GM19023 (cell line): ENCODE measurements at regions not wholly inside any gene's neighbourhood (a gene's known extent, or its start where the extent isn't known, plus 50 kb on each side); places are given as distances from the start of the nearest gene placed in this dataset.

ENCODE experiments used
- ATAC-seq: cut with Tn5 transposase; IDR thresholded peaks from one replicate; pipeline ENCODE4 v1.9.1; 2021; ENCODE audit warnings: mild to moderate bottlenecking, moderate library complexity; ENCODE audit not compliant: unreplicated experiment

DNA sequence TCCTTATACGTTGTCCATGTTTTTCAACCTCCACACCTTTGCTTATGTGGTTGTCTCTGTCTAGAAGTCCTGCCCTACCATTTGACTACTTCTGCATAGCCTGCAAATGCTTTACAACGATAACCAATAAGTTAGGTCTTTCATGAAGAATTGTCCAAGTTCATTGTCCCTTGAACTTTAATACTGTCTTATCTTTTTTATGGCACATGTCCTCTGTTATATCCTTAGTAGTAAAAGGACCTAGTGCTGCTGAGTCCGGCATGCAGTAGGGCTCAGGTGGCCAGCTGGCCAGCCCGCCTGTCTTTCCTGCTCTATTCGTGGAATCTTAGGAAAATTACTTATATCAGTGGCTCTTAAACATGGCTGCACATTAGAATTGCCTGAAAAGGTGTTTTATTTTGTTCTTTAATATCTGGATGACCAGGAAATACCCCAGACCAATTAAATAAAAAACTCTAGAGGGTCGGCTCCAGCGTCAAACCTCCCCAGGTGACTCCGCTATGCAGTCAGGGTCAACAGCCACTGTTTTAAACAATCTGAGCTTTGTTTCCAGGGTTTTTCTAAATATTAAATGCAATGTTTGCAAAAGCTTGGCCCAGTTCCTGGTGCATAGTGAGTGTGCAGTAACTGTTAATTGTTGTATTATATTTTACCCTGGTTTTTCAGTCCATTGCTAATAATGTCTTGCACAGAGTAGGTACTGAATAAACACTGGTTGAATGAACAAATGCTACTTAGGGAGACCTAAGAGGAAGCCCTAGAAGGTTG, 64.6 kb upstream of the SESN3 start:
- ATAC-seq, result no peak

DNA sequence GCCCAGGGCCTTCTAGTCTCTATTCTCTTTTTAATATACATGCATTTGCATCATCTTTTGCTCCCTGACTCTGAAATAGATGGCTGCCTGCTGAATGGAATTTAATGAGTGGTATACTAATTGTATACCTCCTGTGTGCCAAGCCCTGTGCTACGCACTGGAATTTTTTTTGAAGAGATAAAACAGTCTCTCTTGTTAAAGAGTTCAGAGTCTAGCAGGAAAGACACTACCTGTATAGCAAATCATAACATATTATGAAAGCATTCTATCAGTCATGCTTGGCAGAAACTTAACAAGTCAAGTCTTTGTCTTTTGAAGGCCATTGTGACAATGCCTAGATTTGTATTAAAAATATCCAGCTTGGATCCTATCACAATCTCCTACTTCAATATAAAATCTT, 63.7 kb upstream of the SESN3 start:
- ATAC-seq, result no peak

DNA sequence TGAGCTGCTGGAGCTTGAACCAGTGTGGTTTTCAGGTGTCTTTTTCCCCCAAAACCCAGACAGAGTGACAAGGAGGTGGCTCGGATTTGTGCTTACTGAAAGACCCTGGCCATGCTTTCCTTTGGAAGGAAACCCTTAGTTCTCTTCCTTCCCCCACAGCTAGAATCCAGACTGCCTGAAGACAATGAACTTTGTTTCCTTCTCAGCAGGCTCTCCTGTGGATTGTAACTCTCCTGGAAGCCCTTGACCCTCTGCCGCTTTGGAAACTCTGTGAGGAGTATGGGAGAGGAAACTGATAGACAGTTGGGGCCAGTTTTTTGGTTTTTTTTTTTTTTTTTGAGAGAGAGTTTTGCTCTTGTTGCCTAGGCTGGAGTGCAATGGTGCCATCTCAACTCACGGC, 62.1 kb upstream of the SESN3 start:
- no peak for ATAC-seq

DNA sequence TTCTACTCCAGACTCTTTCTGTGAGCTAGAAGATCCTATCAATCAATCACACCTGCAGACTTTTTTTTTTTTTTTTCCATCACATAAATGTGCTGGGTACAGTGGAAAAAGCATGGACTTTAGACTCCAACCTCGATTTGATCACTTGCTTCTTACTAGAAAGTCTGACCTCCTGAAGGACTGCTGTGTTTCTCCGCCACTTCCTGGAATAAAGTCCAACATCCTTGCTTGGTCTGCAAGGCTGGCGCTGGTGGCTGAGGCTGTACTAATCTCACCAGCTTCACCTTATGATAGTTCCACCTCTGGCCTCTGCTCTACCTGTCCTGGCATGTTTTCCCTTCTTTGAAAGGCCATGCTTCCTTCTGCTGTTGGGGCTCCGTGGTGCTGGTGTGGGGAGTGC, 60.9 kb upstream of the SESN3 start:
- no peak for ATAC-seq

DNA sequence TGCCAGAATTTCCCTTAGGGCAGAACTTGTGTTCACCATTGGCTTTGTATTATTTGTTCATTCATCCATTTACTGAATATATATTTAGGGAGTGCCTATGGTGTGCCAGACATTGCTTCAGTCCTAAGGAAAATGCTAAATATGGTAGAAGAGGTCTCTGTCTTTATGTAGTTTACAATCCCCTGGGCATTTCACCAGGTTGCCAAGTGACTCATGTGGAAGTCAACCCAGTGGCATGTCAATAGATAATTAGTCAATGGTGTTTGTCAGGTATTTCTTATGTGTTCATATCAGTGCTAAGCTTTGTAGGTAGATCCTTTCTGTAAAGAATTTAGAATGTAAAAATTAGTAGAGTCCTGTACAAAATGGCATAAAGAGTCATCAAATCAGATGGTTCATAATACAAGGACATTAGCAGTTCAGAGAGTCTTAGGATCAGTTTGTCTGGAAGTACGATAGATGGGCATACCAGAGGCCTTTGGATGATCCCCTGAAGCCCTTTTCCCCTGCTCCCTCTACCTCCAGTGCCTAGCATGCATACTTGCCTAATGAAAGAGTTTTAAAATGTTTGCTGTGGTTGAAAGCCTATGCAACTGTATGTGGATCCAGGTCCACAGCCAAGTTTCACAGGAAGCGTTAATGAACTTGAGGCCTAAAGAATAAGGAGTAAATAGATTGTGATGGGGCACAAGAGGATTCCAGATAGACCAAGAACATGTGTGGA, 58.5 kb upstream of the SESN3 start:
- ATAC-seq, result no peak

DNA sequence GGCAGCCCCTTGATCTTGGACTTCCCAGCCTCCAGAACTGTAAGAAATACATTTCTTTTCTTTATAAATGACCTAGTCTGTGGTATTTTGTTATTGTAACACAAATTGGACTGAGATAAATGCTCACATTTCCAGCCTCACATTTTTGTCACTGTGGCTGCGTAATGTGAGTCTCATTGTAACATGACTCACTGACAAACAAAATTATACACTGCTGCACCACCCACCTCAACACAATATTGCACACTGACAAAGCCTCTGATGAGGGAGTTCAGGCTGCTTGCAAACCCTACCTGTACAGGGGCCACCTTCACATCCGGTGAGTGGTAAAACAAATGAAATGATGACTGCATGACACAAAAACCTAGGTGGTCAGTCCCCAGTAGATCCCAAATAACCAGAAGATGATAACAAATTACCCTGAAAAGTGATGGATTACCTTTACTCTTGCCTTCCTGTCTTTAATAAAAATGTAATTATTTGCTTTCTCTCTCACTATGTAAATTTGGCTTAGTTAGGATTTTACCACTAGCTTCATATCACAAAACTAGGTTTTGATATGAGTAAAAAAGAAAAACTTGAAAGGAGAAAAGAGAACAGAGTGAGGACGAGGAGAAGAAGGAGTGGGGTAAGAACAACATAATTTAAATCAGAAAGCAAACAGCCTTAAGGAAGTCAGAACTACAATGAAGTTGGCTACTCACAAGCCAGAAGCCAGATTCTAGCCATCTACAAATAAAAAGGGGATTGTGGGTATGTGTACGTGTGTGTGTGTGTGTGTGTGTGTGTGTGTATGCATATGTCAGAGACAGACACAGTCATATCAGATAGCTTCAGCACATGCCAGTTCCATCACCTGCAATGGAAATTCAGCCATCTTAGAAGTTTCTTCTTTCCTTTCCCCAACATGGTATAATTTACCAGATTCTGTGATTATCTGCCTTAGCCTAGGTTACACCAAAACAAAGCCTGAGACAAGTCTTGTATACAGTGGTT, 53.4 kb upstream of the SESN3 start:
- no peak for ATAC-seq

DNA sequence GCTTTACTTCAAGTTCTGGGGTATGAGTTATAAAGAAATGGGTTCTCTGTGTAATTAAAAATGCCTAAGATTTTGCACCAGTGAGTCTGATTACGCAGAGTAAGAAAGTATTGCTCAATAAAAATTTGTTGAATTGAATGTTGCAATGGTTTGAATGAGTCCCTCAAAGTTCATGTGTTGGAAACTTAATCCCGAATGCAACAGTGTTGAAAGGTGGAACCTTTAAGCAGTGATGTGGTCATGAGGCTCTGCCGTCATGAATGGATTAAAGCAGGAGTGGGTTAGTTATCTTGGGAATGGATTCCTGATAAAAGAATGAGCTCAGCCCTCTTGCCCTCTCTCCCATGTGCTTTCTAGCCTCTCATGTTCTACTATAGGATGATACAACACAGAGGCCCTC, 52.6 kb upstream of the SESN3 start:
- no peak for ATAC-seq

DNA sequence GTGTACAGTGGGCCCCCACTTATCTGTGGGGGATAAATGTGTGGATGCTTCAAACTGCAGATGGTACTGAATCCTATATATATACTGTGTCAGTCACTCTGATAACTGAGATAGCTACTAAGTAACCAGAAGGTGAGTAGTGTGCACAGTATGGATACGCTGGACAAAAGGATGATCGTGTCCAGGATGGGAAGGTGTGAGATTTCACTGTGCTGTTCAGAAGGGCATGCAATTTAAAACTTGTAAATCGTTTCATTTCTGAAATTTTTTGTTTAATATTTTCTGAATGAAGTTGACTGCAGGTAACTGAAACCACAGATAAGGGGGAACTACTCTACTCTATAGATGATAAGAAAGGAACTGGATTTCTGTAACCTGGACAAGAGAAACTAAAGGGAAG, 52.1 kb upstream of the SESN3 start:
- no peak for ATAC-seq

DNA sequence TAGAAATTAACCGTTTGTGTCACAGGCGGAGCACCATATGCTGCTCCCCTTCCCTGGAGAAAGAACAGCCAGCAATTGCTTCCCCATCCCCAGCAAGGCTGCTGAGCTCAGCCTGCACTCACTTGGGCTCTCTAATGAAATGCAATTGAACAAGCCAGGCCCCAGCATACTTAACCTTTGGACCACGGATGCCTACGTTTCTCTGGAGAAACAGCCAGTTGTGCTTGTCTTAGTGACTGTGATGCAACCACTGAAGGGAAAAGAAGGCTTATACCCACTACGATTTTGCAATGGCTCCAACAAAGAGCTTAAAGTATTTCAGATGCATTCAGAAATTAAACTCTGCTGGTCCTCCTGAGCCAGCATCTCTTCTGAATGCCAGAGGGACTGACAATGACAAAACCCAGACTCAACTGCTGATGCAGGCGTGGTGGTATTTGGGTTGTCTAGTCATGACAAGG, 51.3 kb upstream of the SESN3 start:
- no peak for ATAC-seq
